ENCODE measurements at regions not wholly inside any gene's neighbourhood (a gene's known extent, or its start where the extent isn't known, plus 50 kb on each side); places are given as distances from the start of the nearest gene placed in this dataset.

DNA sequence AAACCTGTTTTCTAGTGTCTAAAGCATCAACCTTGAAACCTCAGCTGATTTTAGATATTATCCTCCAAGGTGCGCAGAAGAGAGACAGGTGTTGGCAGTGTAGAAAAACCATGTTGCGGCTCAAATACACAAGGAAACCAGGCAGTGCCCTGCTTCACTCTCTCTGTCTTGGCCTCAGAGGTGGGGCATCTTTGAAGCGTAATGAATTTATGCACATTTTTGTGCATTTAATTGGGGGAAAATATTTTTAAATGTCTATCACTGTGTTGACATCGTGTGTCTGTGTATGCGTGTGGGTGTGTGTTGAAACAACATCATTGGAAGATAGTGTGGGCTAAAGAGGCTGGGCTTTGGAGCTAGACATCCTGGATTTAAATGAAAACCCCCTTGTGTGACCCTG lies 334.0 kb upstream of the CHD6 start:
- H3K27ac Mint-ChIP-seq = no peak overlapping the region

DNA sequence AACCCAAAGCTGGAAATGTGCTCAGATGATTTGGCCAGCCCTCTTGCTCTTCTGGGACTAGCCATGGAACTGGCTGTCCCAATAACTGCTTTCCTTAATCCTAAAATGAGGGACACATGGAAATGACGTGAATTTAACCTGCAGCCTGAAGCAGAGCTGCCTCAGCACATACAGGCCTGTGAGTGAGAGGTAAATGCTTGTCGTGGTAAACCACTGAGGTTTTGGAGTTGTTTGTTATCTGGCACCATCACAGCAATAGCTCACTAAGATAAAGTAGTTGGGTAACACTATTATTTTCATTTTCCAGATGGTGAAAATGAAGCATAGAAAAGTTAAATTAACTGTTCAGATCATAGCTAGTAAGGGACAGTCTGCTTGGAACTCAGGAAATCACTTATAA lies 333.4 kb upstream of the CHD6 start:
- Mint-ChIP-seq H3K27ac (no peak overlapping the region), H3K27me3 (ENCODE audit: low read depth, poor library complexity) (peaks cover 6% of the 10 kb centered on the region), H3K36me3 (ENCODE audit: low read depth) (no peaks in the 10 kb centered on the region), H3K4me3 (no peak overlapping the region), H3K9me3 (no peaks in the 10 kb centered on the region), H3K4me1 (no peaks in the 10 kb centered on the region)
- no peak for DNase-seq
- TF ChIP-seq, protein P1, sequence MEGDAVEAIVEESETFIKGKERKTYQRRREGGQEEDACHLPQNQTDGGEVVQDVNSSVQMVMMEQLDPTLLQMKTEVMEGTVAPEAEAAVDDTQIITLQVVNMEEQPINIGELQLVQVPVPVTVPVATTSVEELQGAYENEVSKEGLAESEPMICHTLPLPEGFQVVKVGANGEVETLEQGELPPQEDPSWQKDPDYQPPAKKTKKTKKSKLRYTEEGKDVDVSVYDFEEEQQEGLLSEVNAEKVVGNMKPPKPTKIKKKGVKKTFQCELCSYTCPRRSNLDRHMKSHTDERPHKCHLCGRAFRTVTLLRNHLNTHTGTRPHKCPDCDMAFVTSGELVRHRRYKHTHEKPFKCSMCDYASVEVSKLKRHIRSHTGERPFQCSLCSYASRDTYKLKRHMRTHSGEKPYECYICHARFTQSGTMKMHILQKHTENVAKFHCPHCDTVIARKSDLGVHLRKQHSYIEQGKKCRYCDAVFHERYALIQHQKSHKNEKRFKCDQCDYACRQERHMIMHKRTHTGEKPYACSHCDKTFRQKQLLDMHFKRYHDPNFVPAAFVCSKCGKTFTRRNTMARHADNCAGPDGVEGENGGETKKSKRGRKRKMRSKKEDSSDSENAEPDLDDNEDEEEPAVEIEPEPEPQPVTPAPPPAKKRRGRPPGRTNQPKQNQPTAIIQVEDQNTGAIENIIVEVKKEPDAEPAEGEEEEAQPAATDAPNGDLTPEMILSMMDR (IDR thresholded peaks at IDR 0.05) = no peak

More for the DNA sequence above, 334.0 kb upstream of the CHD6 start:
- no peaks in the 10 kb centered on the region for H3K4me1 Mint-ChIP-seq
- peaks cover 6% of the 10 kb centered on the region for H3K27me3 Mint-ChIP-seq (ENCODE audit: low read depth, poor library complexity)
- H3K4me3 Mint-ChIP-seq = no peak overlapping the region
- H3K36me3 Mint-ChIP-seq (ENCODE audit: low read depth) = no peaks in the 10 kb centered on the region
- TF ChIP-seq, protein P1 (IDR thresholded peaks at IDR 0.05) = no peak
- no peaks in the 10 kb centered on the region for H3K9me3 Mint-ChIP-seq
- no peak for DNase-seq

DNA sequence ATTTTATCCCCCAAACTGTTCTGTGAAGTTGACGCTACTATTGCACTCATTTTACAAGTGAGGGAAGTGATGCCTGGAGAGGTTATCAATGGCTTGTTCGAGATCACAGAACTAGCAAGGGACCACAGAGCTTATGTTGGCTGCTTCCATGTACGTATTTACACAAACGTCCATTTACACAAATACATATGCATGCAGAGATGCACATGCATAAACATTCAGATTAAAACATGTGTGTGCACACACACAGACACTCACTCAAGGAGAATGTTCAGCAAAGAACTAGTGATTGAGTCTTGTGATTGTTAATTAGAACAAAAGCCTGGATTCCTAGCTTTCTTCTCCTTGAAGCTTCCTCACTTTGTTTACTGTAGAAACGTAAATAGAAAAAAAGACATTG lies 321.5 kb upstream of the CHD6 start:
- no peaks in the 10 kb centered on the region for H3K36me3 Mint-ChIP-seq (ENCODE audit: low read depth)
- no peak overlapping the region for H3K27ac Mint-ChIP-seq
- TF ChIP-seq, protein P1 (IDR thresholded peaks at IDR 0.05) = no peak
- peaks cover 3% of the 10 kb centered on the region for H3K27me3 Mint-ChIP-seq (ENCODE audit: low read depth, poor library complexity)
- no peak overlapping the region for H3K4me3 Mint-ChIP-seq
- H3K9me3 Mint-ChIP-seq = no peaks in the 10 kb centered on the region
- DNase-seq = no peak
- H3K4me1 Mint-ChIP-seq = peaks cover 5% of the 10 kb centered on the region

DNA sequence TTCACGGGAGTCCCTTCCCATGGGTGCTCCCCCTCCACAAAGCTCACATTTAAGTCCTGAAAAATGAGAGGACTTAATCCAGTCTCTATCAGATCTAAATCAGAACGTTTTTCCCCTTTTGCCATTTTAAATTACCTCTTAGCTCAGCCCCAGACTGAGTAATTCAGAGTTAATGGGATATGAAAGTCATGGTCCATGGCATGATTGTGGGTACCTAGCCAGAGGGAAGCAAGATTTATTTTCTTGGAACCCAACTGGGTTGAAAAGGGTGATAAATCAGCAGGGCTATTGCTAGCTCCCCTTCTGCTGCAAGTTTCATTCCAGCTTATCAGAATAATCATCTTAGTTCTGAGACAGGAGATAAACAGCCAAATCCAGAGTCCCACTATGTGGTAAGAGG lies 320.2 kb upstream of the CHD6 start:
- Mint-ChIP-seq H3K9me3 (no peaks in the 10 kb centered on the region), H3K4me3 (no peak overlapping the region), H3K27me3 (ENCODE audit: low read depth, poor library complexity) (peaks cover 3% of the 10 kb centered on the region), H3K36me3 (ENCODE audit: low read depth) (no peaks in the 10 kb centered on the region), H3K4me1 (peaks cover 5% of the 10 kb centered on the region), H3K27ac (no peak overlapping the region)
- no peak for DNase-seq
- TF ChIP-seq, protein P1 (IDR thresholded peaks at IDR 0.05) = no peak

DNA sequence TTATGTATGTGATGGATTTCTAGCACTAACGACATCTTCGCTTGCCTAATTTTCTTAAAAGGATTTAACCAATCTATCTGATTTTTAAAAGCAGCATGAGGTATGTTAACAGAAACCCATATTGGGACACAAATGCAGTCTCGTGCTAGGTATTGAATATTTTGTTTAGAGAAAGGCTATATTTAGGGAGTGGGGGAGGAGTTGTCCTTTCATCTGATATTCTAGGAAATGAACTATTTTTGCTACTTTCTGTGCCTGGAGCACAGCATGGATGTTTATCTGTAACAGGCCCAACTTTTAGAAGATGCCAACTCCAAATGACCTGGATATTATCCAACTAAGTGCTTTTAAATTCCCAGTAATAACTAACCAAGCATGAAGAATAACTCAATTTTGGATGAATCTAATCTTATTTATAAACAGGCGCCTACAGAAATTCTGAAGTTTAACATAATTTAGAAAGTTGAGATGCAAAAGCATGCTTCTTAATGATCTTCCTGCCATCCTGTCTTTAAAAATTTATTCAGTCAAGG lies 317.1 kb upstream of the CHD6 start:
- Mint-ChIP-seq H3K4me1 (peaks cover 5% of the 10 kb centered on the region), H3K36me3 (ENCODE audit: low read depth) (no peaks in the 10 kb centered on the region)
- TF ChIP-seq, protein P1 (IDR thresholded peaks at IDR 0.05) = no peak

DNA sequence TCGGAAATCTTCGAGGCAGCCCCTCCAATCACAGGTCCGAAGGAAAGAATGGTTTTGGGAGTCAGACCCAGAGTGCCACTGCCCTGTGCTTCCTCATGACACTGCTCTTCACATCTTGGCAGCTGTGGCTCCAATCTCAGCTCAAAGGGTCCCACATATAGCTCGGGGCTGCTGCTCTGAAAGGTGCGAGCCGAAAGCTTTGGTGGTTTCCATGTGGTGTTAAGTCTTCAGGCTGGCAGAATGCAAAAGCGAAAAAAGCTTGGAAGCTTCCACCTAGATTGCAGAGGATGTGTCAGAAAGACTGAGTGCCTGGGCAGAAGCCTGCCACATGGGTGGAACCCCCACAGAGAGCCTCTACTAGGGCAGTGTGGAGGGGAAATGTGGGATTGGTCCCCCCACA lies 314.3 kb upstream of the CHD6 start:
- TF ChIP-seq, protein P1 (IDR thresholded peaks at IDR 0.05) = no peak
- no peaks in the 10 kb centered on the region for H3K27me3 Mint-ChIP-seq (ENCODE audit: low read depth, poor library complexity)
- DNase-seq = no peak
- H3K9me3 Mint-ChIP-seq = peaks cover 5% of the 10 kb centered on the region
- H3K4me1 Mint-ChIP-seq = no peaks in the 10 kb centered on the region
- no peak overlapping the region for H3K4me3 Mint-ChIP-seq
- H3K36me3 Mint-ChIP-seq (ENCODE audit: low read depth) = no peaks in the 10 kb centered on the region
- H3K27ac Mint-ChIP-seq = no peak overlapping the region

More for the DNA sequence above, 317.1 kb upstream of the CHD6 start:
- Mint-ChIP-seq H3K27ac (no peak overlapping the region), H3K27me3 (ENCODE audit: low read depth, poor library complexity) (no peaks in the 10 kb centered on the region), H3K9me3 (peaks cover 3% of the 10 kb centered on the region), H3K4me3 (no peak overlapping the region)
- DNase-seq = no peak
